Central memory CD8-positive, alpha-beta T cell (primary cell): ENCODE measurements at regions not wholly inside any gene's neighbourhood (a gene's known extent, or its start where the extent isn't known, plus 50 kb on each side); places are given as distances from the start of the nearest gene placed in this dataset.

Source experiments
- ATAC-seq: fragments of 150-1000 bp; cut with Tn5 transposase; replicated peaks from 2 replicates; pipeline ENCODE4 v1.10.0; 2022; ENCODE audit warnings: mild to moderate bottlenecking, moderate FRiP score, moderate number of reproducible peaks; ENCODE audit not compliant: poor library complexity, severe bottlenecking; ENCODE audit errors: extremely low read depth
- DNase-seq, 2 donors: peaks; one replicate each; pipeline ENCODE4 v3.0.0; 2021; ENCODE audit warnings: low spot score in 2 of 2
- H3K27ac Mint-ChIP-seq: one replicate; pipeline ENCODE4 v1.8.0; 2022; ENCODE audit warnings: low read depth, mild to moderate bottlenecking, moderate library complexity, mixed read lengths
- H3K27me3 Mint-ChIP-seq: one replicate; pipeline ENCODE4 v1.8.0; 2022; ENCODE audit warnings: mixed read lengths
- H3K36me3 Mint-ChIP-seq: one replicate; pipeline ENCODE4 v1.8.0; 2022; ENCODE audit warnings: mild to moderate bottlenecking, moderate library complexity, mixed read lengths; ENCODE audit not compliant: insufficient read depth
- H3K4me1 Mint-ChIP-seq: one replicate; pipeline ENCODE4 v1.8.0; 2022; ENCODE audit warnings: mixed read lengths
- H3K4me3 Mint-ChIP-seq: one replicate; pipeline ENCODE4 v1.8.0; 2022; ENCODE audit warnings: mild to moderate bottlenecking, moderate library complexity, mixed read lengths
- H3K9me3 Mint-ChIP-seq: one replicate; pipeline ENCODE4 v1.8.0; 2022; ENCODE audit warnings: mixed read lengths

GRCh38 chr3:23038471-23038870, 164.7 kb upstream of the UBE2E2 start:
- Mint-ChIP-seq H3K27ac (no peak overlapping the region), H3K36me3 (no peaks in the 10 kb centered on the region), H3K4me1 (no peaks in the 10 kb centered on the region), H3K9me3 (peaks cover 9% of the 10 kb centered on the region), H3K4me3 (no peak overlapping the region), H3K27me3 (no peaks in the 10 kb centered on the region)
- DNase-seq (no peak), ATAC-seq (no peak)

- no peak overlapping the region for H3K27ac Mint-ChIP-seq
- no peak overlapping the region for H3K4me3 Mint-ChIP-seq
- H3K9me3 Mint-ChIP-seq, result peaks cover 16% of the 10 kb centered on the region
- ATAC-seq (no peak), DNase-seq (no peak)
- no peaks in the 10 kb centered on the region for H3K36me3 Mint-ChIP-seq
- H3K27me3 Mint-ChIP-seq, result no peaks in the 10 kb centered on the region
- H3K4me1 Mint-ChIP-seq, result no peaks in the 10 kb centered on the region
Measured at GRCh38 chr3:23041918-23042696, 161.0 kb upstream of the UBE2E2 start.

GRCh38 chr3:23044463-23044862, 158.7 kb upstream of the UBE2E2 start:
- no peak for ATAC-seq
- no peak for DNase-seq
- Mint-ChIP-seq H3K27ac (no peak overlapping the region), H3K4me1 (no peaks in the 10 kb centered on the region), H3K36me3 (no peaks in the 10 kb centered on the region), H3K27me3 (no peaks in the 10 kb centered on the region), H3K4me3 (no peak overlapping the region), H3K9me3 (peaks cover 24% of the 10 kb centered on the region)

- ATAC-seq, result no peak
- H3K36me3 Mint-ChIP-seq, result no peaks in the 10 kb centered on the region
- peaks cover 30% of the 10 kb centered on the region for H3K9me3 Mint-ChIP-seq
- no peak overlapping the region for H3K4me3 Mint-ChIP-seq
- H3K27me3 Mint-ChIP-seq, result no peaks in the 10 kb centered on the region
- no peaks in the 10 kb centered on the region for H3K4me1 Mint-ChIP-seq
- DNase-seq, result no peak
- H3K27ac Mint-ChIP-seq, result no peak overlapping the region
Measured at GRCh38 chr3:23046536-23046935, 156.6 kb upstream of the UBE2E2 start.

GRCh38 chr3:23051240-23052140, 151.6 kb upstream of the UBE2E2 start:
- no peak overlapping the region for H3K27ac Mint-ChIP-seq
- ATAC-seq (no peak), DNase-seq (no peak)
- H3K4me1 Mint-ChIP-seq, result no peaks in the 10 kb centered on the region
- H3K27me3 Mint-ChIP-seq, result no peaks in the 10 kb centered on the region
- peaks cover 19% of the 10 kb centered on the region for H3K9me3 Mint-ChIP-seq
- H3K36me3 Mint-ChIP-seq, result no peaks in the 10 kb centered on the region
- H3K4me3 Mint-ChIP-seq, result no peak overlapping the region

- Mint-ChIP-seq H3K27ac (no peak overlapping the region), H3K27me3 (no peaks in the 10 kb centered on the region)
- no peak for ATAC-seq
Measured at GRCh38 chr3:23052208-23052607, 150.9 kb upstream of the UBE2E2 start.

GRCh38 chr3:23052620-23053019, 150.5 kb upstream of the UBE2E2 start:
- H3K4me1 Mint-ChIP-seq, result no peaks in the 10 kb centered on the region
- H3K4me3 Mint-ChIP-seq, result no peak overlapping the region
- no peak overlapping the region for H3K27ac Mint-ChIP-seq
- no peaks in the 10 kb centered on the region for H3K36me3 Mint-ChIP-seq
- peaks cover 10% of the 10 kb centered on the region for H3K9me3 Mint-ChIP-seq
- DNase-seq (no peak), ATAC-seq (no peak)
- H3K27me3 Mint-ChIP-seq, result no peaks in the 10 kb centered on the region

More at GRCh38 chr3:23052208-23052607, 150.9 kb upstream of the UBE2E2 start:
- DNase-seq, result no peak
- Mint-ChIP-seq H3K36me3 (no peaks in the 10 kb centered on the region), H3K9me3 (peaks cover 14% of the 10 kb centered on the region), H3K4me1 (no peaks in the 10 kb centered on the region), H3K4me3 (no peak overlapping the region)

GRCh38 chr3:23055733-23056376, 147.3 kb upstream of the UBE2E2 start:
- Mint-ChIP-seq H3K9me3 (peaks cover 8% of the 10 kb centered on the region), H3K4me1 (no peaks in the 10 kb centered on the region), H3K36me3 (no peaks in the 10 kb centered on the region), H3K4me3 (no peak overlapping the region), H3K27ac (no peak overlapping the region), H3K27me3 (no peaks in the 10 kb centered on the region)
- ATAC-seq, result no peak
- DNase-seq, result no peak

GRCh38 chr3:23062582-23062981, 140.5 kb upstream of the UBE2E2 start:
- H3K4me1 Mint-ChIP-seq, result no peaks in the 10 kb centered on the region
- no peak overlapping the region for H3K4me3 Mint-ChIP-seq
- H3K27me3 Mint-ChIP-seq, result no peaks in the 10 kb centered on the region
- ATAC-seq (no peak), DNase-seq (no peak)
- H3K27ac Mint-ChIP-seq, result no peak overlapping the region
- peaks cover 19% of the 10 kb centered on the region for H3K9me3 Mint-ChIP-seq
- no peaks in the 10 kb centered on the region for H3K36me3 Mint-ChIP-seq

GRCh38 chr3:23062982-23063381, 140.1 kb upstream of the UBE2E2 start:
- no peaks in the 10 kb centered on the region for H3K4me1 Mint-ChIP-seq
- DNase-seq (no peak), ATAC-seq (no peak)
- no peak overlapping the region for H3K4me3 Mint-ChIP-seq
- no peaks in the 10 kb centered on the region for H3K27me3 Mint-ChIP-seq
- peaks cover 19% of the 10 kb centered on the region for H3K9me3 Mint-ChIP-seq
- H3K36me3 Mint-ChIP-seq, result no peaks in the 10 kb centered on the region
- H3K27ac Mint-ChIP-seq, result no peak overlapping the region

- Mint-ChIP-seq H3K27me3 (no peaks in the 10 kb centered on the region), H3K27ac (no peak overlapping the region), H3K4me3 (no peak overlapping the region)
Measured at GRCh38 chr3:23067116-23067515, 136.0 kb upstream of the UBE2E2 start.

GRCh38 chr3:23068016-23068728, 135.0 kb upstream of the UBE2E2 start:
- no peaks in the 10 kb centered on the region for H3K4me1 Mint-ChIP-seq
- H3K36me3 Mint-ChIP-seq, result no peaks in the 10 kb centered on the region
- H3K27ac Mint-ChIP-seq, result no peak overlapping the region
- no peaks in the 10 kb centered on the region for H3K27me3 Mint-ChIP-seq
- ATAC-seq, result no peak
- peaks cover 18% of the 10 kb centered on the region for H3K9me3 Mint-ChIP-seq
- no peak for DNase-seq
- no peak overlapping the region for H3K4me3 Mint-ChIP-seq

More at GRCh38 chr3:23067116-23067515, 136.0 kb upstream of the UBE2E2 start:
- no peak for DNase-seq
- Mint-ChIP-seq H3K36me3 (no peaks in the 10 kb centered on the region), H3K9me3 (peaks cover 18% of the 10 kb centered on the region), H3K4me1 (no peaks in the 10 kb centered on the region)
- no peak for ATAC-seq
